Fibroblast of villous mesenchyme (primary cell): ENCODE measurements at regions not wholly inside any gene's neighbourhood (a gene's known extent, or its start where the extent isn't known, plus 50 kb on each side); places are given as distances from the start of the nearest gene placed in this dataset.

ENCODE experiments used
- DNase-seq: peaks from one replicate; pipeline ENCODE4 v3.0.0-alpha.2; 2010; ENCODE audit warnings: low read depth
- H3K4me3 ChIP-seq: 2 replicates; pipeline ENCODE4 v1.5.1; 2011; ENCODE audit warnings: low read depth, mild to moderate bottlenecking, low read length
- TF ChIP-seq, protein P1 (sequence below): IDR thresholded peaks from 2 replicates; pipeline ENCODE4 v1.5.1; 2012; ENCODE audit warnings: low read depth, mild to moderate bottlenecking, low read length; ENCODE audit not compliant: insufficient read depth

DNA sequence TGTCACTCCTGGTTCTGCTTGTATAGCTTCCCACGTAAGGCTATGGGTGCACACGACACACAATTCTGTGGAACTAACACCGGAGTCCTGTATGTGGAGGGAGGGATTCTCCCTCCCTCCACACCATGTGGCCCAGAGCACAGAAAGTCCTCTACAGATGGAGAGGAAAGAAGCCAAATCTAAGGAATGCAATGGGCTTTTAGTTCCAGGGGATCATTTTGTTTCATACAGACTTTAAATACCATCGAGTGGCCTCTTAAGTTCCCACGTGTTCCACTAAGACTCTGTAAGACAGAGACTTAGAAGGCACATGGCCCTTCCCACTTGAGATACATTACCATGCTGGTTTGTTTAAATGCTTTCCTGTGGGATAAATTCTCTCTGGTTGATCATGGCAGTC lies 156.0 kb downstream of the TGFB2 start:
- TF ChIP-seq, protein P1, sequence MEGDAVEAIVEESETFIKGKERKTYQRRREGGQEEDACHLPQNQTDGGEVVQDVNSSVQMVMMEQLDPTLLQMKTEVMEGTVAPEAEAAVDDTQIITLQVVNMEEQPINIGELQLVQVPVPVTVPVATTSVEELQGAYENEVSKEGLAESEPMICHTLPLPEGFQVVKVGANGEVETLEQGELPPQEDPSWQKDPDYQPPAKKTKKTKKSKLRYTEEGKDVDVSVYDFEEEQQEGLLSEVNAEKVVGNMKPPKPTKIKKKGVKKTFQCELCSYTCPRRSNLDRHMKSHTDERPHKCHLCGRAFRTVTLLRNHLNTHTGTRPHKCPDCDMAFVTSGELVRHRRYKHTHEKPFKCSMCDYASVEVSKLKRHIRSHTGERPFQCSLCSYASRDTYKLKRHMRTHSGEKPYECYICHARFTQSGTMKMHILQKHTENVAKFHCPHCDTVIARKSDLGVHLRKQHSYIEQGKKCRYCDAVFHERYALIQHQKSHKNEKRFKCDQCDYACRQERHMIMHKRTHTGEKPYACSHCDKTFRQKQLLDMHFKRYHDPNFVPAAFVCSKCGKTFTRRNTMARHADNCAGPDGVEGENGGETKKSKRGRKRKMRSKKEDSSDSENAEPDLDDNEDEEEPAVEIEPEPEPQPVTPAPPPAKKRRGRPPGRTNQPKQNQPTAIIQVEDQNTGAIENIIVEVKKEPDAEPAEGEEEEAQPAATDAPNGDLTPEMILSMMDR, result no peak
- no peak for DNase-seq
- H3K4me3 ChIP-seq, result no peak overlapping the region

DNA sequence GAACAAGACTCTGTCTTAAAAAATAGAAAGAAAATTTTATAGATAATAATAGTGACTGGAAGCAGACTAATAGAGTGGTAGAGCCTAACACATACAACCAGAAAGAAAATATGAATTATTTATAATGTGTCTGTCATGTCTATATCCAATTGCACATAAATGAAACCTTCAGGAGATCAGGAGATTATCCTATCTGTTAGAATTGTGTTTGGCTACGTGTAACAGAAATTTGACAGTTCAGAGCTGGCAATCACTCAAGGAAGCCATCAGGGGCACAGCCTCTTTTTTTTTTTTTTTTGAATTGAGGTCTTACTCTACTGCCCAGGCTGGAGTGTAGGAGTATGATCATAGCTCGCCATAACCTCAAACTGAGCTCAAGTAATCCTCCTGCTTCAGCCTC lies 157.2 kb downstream of the TGFB2 start:
- TF ChIP-seq, protein P1, result no peak
- DNase-seq, result no peak
- H3K4me3 ChIP-seq, result no peak overlapping the region

DNA sequence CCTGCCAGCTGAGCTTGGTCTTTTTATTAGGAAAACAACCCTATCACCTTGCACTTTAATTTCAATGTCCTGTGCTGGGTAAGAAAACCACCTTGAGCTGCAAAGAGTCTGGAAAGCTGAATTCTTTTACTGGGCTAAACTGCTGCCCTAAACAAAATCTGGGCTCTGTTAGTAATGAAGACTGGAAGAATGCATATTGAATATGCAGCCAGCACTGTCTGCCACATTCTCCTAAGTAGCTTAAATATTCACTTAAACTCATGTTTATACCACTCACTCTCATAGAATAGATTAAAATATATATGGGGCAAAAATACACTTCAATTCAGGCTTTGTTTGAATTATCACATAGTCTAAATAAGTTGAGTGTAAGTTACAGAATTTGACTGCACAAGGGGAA lies 158.0 kb downstream of the TGFB2 start:
- DNase-seq, result no peak
- H3K4me3 ChIP-seq, result no peak overlapping the region
- TF ChIP-seq, protein P1, result no peak

DNA sequence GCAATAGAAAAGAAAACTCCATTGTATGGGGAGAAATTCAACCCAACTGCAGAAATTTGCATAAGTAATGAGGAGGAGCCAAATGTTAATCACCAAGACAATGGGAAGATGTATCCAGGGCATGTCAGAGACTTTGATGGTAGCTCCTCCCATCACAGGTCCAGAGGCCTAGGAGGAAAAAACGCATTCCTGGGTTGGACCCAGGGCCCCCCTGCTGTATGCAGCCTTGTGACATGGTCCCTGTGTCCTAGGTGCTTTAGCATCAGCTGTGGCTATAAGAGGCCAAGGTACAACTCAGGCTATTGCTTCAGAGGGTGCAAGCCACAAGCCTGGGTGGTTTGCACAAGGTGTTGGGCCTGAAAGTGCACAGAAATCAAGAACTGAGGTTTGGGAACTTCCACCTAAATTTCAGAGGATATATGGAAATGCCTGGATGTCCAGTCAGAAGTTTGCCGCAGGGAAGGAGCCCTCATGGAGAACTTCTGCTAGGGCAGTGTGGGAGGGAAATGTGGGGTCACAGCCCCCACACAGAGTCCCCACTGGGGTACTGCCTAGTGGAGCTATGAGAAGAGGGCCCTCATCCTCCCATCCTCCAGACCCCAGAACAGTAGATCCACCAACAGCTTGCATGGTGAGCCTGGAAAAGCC lies 162.3 kb downstream of the TGFB2 start:
- no peak for DNase-seq
- TF ChIP-seq, protein P1, result no peak
- no peak overlapping the region for H3K4me3 ChIP-seq

DNA sequence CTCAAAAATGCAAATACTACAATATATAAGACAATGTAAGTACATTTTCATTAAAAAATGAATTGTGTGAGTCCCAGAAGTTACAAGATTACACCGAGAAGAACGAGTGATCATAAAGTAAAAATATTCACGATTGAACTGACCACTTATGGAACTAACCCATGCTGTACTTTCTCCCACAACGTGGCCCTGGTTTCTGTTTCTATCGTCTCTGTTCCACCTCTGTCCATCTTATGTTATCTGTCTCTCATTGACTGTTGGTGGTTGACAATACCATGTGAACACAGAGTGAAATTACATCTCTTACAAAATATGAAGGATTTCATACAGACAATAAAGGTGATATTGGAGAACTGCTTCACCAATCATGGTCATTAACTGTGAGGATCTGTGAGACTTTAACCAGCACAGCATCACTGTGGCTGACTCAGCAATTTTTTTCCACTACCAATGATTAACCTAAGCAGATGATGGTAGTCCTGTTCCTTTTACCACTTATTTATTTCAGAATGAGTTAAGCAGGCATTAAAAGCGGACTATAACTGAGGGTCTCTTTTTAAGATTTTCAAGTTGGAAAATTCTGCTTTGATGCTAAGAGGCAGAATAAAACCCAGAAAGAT lies 165.1 kb downstream of the TGFB2 start:
- no peak for DNase-seq
- no peak overlapping the region for H3K4me3 ChIP-seq
- TF ChIP-seq, protein P1, result no peak

DNA sequence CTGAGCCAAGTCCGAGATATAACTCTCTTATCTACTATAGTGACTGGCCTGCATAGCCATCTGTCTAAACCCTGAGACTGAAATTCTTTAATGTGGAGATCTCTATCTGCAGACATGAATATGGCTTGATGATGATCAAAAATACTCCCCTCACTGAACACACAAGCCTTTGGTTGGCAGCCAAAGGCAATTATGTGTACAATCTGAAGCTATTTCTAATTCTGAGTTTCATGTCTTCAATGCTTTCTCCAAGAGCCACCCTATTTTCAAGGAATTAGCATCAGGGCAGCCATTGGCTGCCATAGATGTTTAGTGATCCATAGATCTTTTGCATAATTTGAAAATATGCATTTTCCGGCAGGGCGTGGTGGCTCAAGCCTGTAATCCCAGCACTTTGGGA lies 168.2 kb downstream of the TGFB2 start:
- DNase-seq, result no peak
- TF ChIP-seq, protein P1, result no peak
- H3K4me3 ChIP-seq, result no peak overlapping the region

DNA sequence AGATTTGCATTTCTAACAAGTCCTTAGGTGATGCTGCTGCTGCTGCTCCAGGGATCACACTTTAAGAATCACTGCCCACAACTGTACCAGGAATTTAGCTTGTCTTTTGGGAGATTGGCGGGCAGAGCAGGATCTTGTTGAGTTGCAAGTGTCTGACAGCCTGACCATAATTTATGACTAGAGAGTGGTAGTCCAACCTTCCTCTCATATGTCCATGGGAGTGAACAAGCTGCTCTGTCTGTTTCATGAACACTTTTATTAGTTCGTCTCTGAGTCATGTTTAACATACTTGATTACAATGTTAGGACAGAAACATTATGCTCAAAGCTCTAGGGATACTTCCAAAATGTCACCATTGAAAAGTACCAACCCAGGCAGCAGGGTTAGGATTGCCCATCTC lies 169.6 kb downstream of the TGFB2 start:
- no peak for DNase-seq
- H3K4me3 ChIP-seq, result no peak overlapping the region
- TF ChIP-seq, protein P1, result no peak
